ENCODE measurements at regions not wholly inside any gene's neighbourhood (a gene's known extent, or its start where the extent isn't known, plus 50 kb on each side); places are given as distances from the start of the nearest gene placed in this dataset.
A peak's percentile ranks its signal among the peaks of the same experiment; 100 is the strongest.

DNA sequence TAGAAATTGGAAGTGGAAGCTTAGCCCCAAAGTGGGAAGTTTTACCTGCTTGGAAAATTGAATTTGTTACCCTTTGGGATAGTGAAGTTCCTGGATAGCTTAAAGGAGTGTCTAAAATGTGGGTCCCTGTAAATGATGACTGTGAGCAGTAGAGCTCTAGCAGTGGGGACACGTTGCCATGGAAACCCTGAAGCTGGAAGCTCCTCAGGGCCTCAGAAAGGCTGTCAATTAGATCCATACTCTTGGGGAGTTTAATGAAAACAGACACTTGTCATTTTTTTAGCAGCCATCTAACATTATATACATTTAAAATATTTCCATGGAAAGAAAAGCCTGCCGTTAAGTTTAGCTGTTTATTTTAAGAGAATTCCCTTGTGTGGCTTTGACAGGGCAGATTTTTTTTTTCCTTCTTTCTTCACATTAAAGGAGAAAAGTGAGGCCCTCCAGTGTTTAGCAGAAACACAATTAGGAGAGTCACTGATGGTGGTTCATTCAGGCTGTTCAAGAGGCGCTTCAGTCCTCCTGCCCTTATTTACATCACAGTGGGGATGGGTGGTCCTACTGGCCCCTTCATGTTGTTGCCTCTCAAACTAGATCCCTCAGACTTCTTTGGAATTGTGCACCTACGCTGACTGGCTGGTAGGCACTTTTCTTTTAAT, 518.4 kb downstream of the CCSER2 start:
- FAIRE-seq (no peak), DNase-seq (ENCODE audit: extremely low read depth in 1 of 4, low spot score in 3 of 4) (no peak), ATAC-seq (no peak)
- 0% methylated on average over 4 of the region's 4 CpGs for WGBS (ENCODE audit: insufficient coverage, low coverage, missing lambda C conversion rate)
- Histone ChIP-seq H3K27ac (ENCODE audit: extremely low read depth, low read depth, low read length) (no peak overlapping the region), H2AFZ (ENCODE audit: low read depth, low read length) (no peak overlapping the region), H3K9me3 (replicated peaks; ENCODE audit: control insufficient read depth, insufficient read depth, low read depth, low read length) (no peaks in the 10 kb centered on the region), H3K36me3 (ENCODE audit: control insufficient read depth, insufficient read depth, low read length) (no peaks in the 10 kb centered on the region), H3K4me3 (no peak overlapping the region), H4K20me1 (replicated peaks; ENCODE audit: control insufficient read depth, insufficient read depth, low read length) (no peaks in the 10 kb centered on the region), H3K9ac (ENCODE audit: insufficient read depth in 1 of 2, low read depth in 2 of 2, low read length in 2 of 2) (no peak overlapping the region), H3K4me2 (ENCODE audit: insufficient read depth, low read length) (no peak overlapping the region), H3K79me2 (ENCODE audit: control insufficient read depth, insufficient read depth, low read length) (no peaks in the 10 kb centered on the region), H3K27me3 (ENCODE audit: control insufficient read depth in 2 of 2, insufficient read depth in 2 of 2, low read length in 2 of 2) (no peaks in the 10 kb centered on the region), H3K4me1 (replicated peaks in 1 of 2; ENCODE audit: control insufficient read depth in 2 of 2, insufficient read depth in 2 of 2, low read length in 2 of 2) (no peaks in the 10 kb centered on the region), H3K9me1 (ENCODE audit: control insufficient read depth, insufficient read depth, low read length) (no peaks in the 10 kb centered on the region)
- ChIA-PET POLR2A (no interaction called here), CTCF (ENCODE audit: low intra/inter-chr PET ratio) (no interaction called here)
- intact Hi-C loops (cut with micrococcal nuclease) (no loop called here), in situ Hi-C loops (cut with MboI) (no loop called here)
- peak; percentile 50 for TF ChIP-seq RFX1 (IDR thresholded peaks at IDR 0.05)
- TF ChIP-seq ZNF354B (CRISPR knock-in tag; IDR thresholded peaks at IDR 0.05), result no peak
- TF ChIP-seq ELF4 (CRISPR knock-in tag; IDR thresholded peaks at IDR 0.05), result no peak
- BruUV-seq (replicated peaks), result no TSS peak

DNA sequence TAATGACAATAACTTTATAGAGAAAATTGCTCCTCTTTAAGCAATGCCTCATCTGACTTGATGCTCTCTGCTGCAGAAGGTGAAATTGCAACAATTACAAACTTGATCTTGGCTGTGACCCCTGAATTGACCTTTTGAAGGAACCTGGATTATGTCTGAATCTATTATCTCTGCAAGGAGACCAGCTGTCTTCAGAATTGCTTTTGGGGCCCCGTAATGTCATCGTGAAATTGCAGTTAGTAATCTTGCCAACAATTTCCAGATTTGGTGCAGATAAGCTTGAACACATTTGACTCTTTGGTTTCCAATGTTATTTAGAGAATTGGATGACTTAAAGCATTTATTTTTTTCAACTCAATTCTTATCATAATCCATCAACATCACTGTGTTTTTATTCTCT, 520.6 kb downstream of the CCSER2 start:
- FAIRE-seq, result no peak
- POLR2A ChIA-PET, result no interaction called here
- DNase-seq (ENCODE audit: extremely low read depth in 1 of 4, low spot score in 3 of 4), result no peak
- TF ChIP-seq NFRKB (IDR thresholded peaks at IDR 0.05; ENCODE audit: low read depth), result no peak
- no peak for TF ChIP-seq KDM4B (IDR thresholded peaks at IDR 0.05; ENCODE audit: borderline replicate concordance in 2 of 2, low read depth in 1 of 2)
- TF ChIP-seq, protein P1, sequence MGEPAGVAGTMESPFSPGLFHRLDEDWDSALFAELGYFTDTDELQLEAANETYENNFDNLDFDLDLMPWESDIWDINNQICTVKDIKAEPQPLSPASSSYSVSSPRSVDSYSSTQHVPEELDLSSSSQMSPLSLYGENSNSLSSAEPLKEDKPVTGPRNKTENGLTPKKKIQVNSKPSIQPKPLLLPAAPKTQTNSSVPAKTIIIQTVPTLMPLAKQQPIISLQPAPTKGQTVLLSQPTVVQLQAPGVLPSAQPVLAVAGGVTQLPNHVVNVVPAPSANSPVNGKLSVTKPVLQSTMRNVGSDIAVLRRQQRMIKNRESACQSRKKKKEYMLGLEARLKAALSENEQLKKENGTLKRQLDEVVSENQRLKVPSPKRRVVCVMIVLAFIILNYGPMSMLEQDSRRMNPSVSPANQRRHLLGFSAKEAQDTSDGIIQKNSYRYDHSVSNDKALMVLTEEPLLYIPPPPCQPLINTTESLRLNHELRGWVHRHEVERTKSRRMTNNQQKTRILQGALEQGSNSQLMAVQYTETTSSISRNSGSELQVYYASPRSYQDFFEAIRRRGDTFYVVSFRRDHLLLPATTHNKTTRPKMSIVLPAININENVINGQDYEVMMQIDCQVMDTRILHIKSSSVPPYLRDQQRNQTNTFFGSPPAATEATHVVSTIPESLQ (CRISPR knock-in tag; IDR thresholded peaks at IDR 0.05), result no peak
- TF ChIP-seq USF1 (CRISPR knock-in tag; IDR thresholded peaks at IDR 0.05), result no peak
- no peak for TF ChIP-seq ZNF507 (tag; conservative IDR thresholded peaks at IDR 0.05)
- no peak for TF ChIP-seq PYGO2 (tag; IDR thresholded peaks at IDR 0.05)
- no peak for TF ChIP-seq ZNF445 (CRISPR knock-in tag; IDR thresholded peaks at IDR 0.05; ENCODE audit: low read depth)
- TF ChIP-seq ZNF124 (CRISPR knock-in tag; IDR thresholded peaks at IDR 0.05), result no peak

More for the DNA sequence above, 520.6 kb downstream of the CCSER2 start:
- Histone ChIP-seq H3K9me3 (replicated peaks; ENCODE audit: control insufficient read depth, insufficient read depth, low read depth, low read length) (no peaks in the 10 kb centered on the region), H3K4me3 (no peak overlapping the region), H3K9me1 (ENCODE audit: control insufficient read depth, insufficient read depth, low read length) (no peaks in the 10 kb centered on the region), H3K4me2 (ENCODE audit: insufficient read depth, low read length) (no peak overlapping the region), H3K27me3 (ENCODE audit: control insufficient read depth in 2 of 2, insufficient read depth in 2 of 2, low read length in 2 of 2) (no peaks in the 10 kb centered on the region), H4K20me1 (replicated peaks; ENCODE audit: control insufficient read depth, insufficient read depth, low read length) (no peaks in the 10 kb centered on the region), H3K79me2 (ENCODE audit: control insufficient read depth, insufficient read depth, low read length) (no peaks in the 10 kb centered on the region), H3K27ac (ENCODE audit: extremely low read depth, low read depth, low read length) (no peak overlapping the region), H2AFZ (ENCODE audit: low read depth, low read length) (no peak overlapping the region), H3K36me3 (ENCODE audit: control insufficient read depth, insufficient read depth, low read length) (no peaks in the 10 kb centered on the region), H3K9ac (ENCODE audit: insufficient read depth in 1 of 2, low read depth in 2 of 2, low read length in 2 of 2) (no peak overlapping the region), H3K4me1 (replicated peaks in 1 of 2; ENCODE audit: control insufficient read depth in 2 of 2, insufficient read depth in 2 of 2, low read length in 2 of 2) (no peaks in the 10 kb centered on the region)
- BruUV-seq (replicated peaks), result no TSS peak
- WGBS (ENCODE audit: insufficient coverage, low coverage, missing lambda C conversion rate), result 0% methylated on average over 2 of the region's 2 CpGs
- ATAC-seq, result no peak
- CTCF ChIA-PET (ENCODE audit: low intra/inter-chr PET ratio), result interaction anchor here (0.7 kb wide), 1 partner anchor 97 kb away, joined by 3 read pairs; no protein-coding TSS in a partner anchor
- intact Hi-C loops (cut with micrococcal nuclease) (no loop called here), in situ Hi-C loops (cut with MboI) (no loop called here)

Data from K562 (cell line).